GM21723 (cell line): ENCODE measurements at regions not wholly inside any gene's neighbourhood (a gene's known extent, or its start where the extent isn't known, plus 50 kb on each side); places are given as distances from the start of the nearest gene placed in this dataset.

Experiments
- ATAC-seq: cut with Tn5 transposase; IDR thresholded peaks from one replicate; pipeline ENCODE4 v1.9.1; 2021; ENCODE audit warnings: mild to moderate bottlenecking, moderate library complexity; ENCODE audit not compliant: unreplicated experiment

GRCh38 chr3:10695595-10696285 is 120.3 kb upstream of the SLC6A11 start:
- no peak for ATAC-seq

GRCh38 chr3:10697918-10698317 is 118.1 kb upstream of the SLC6A11 start:
- ATAC-seq = no peak

DNA sequence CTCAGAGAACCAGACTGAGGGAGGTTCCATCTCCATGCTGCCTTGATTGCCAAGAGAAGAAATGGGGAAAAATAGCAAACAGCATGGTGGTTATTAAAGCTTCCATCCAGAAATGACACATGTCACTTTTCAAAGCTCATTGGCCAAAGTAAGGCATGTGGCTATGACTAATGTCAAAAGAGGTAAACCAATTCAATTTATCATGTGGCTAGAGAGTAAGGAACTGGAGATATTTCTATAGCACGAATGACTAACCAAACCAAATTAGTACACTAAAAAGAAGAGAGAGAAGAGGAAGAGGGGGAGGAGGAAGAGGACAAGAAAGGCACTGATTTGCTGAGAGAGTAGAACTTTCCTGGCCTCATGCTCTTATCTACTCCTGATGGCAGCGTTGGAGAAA is 115.2 kb upstream of the SLC6A11 start:
- no peak for ATAC-seq

DNA sequence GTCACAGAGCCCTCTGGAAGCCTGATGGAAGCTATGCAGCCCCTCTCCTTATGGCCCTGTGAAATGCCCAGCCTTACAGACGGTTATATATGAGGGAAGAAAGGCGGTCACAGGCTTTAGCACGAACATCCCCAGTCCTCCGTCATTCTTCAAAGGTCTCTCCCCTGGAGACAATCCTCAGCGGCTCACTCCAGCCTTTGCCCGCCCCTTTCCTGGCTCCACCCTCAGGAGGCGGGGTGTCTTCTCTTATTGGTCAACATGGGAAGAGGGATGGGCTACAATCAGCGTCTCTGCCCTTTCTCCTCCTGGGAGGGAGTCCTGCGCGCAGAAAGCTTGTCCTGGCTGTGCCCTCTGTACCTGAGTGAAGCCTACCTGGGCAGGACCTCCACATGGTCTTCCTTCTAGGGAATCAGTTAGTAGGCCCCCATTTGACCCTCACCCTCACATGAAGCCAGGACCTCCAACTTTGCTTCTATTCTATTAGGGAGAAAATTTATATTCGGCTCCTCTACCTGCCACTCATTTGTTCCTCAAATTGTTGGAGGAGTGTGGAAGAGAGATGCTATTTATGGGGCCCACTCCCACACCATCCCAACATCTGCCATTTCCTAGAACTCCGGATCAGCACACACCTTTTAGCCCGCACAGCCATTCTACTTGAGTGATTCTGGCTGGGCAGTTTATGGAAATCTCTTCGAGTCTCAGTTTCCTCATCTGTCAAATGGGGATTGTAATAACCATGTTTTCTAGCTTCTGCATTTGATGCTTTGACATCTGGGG is 112.9 kb upstream of the SLC6A11 start:
- ATAC-seq = no peak

GRCh38 chr3:10703875-10704274 is 112.2 kb upstream of the SLC6A11 start:
- no peak for ATAC-seq

- no peak for ATAC-seq
Measured at GRCh38 chr3:10706156-10706739, 109.8 kb upstream of the SLC6A11 start.

- no peak for ATAC-seq
Measured at GRCh38 chr3:10706740-10707399, 109.2 kb upstream of the SLC6A11 start.

DNA sequence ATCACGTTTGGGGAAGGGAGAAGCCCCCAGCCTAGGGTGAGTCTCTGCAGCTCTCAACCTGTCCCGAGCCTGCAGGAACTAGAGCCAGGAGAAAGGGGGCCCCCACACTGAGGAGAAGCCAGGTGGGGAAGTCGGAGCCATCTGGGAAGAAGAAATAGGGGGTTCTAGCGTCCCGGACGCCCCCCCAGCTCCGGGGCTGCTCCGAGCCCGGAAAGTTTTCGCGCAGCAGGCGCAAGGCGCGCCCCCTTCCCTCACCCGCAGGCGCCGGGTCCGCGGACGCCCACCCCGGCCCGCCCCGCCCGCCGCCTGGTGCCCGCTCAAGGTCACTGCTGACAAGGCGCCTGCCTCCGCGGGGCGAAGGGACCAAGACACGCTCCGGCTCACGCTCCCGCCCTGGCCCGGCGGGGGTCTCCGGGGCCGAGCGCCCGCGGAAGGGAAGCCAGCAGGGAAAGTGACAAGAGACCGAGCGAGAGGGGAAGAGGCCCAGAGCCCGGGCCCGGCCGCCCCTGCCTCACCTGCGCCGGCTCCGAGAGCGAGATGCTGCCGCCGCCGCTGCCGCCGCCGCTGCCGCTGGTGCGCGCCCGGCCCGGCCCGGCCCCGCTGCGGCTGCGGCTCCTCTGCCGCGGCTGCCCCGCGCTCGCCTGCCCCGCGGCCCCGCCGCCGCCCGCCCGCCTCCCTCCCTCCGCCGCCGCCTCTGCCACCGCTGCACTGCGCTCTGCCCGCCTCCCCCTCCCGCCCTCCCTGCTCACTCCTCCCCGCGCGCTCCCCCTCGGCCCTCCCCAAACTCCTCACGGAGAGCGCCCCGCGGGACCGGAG is 108.4 kb upstream of the SLC6A11 start:
- ATAC-seq = no peak

DNA sequence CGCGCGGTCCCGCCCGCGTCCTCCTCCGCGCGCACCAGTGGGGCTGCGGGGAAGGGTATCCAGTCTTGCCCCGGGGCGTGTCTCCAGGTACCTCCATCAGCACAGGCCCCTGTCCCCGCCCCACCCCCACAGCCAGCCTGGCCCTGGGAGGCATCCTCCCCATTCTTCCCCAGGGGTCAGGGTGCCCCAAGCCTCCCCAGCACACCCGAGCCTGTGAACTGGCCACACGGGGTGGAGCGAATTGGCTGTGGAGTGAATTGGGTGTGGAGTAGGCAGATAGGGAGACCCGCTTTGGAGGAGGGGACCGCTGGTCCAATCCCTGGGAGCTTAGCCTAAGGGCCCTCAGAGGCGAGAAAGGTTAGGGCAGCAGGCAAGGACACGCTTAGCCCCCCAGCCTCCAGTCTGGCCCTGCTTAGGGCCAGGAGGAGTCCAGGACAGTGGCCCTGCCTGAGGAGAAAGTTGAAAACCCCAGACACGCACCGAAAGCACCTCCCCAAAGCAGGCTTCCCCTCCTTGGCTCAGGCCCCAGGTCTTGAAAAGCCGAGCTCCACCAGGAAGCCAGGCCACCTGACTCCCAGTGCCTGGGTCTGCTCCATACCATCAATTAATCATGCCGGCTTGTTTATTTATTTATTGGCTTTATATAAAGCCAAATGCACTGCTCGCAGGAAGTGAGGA is 107.7 kb upstream of the SLC6A11 start:
- ATAC-seq = no peak

GRCh38 chr3:10709110-10709781 is 106.8 kb upstream of the SLC6A11 start:
- no peak for ATAC-seq

DNA sequence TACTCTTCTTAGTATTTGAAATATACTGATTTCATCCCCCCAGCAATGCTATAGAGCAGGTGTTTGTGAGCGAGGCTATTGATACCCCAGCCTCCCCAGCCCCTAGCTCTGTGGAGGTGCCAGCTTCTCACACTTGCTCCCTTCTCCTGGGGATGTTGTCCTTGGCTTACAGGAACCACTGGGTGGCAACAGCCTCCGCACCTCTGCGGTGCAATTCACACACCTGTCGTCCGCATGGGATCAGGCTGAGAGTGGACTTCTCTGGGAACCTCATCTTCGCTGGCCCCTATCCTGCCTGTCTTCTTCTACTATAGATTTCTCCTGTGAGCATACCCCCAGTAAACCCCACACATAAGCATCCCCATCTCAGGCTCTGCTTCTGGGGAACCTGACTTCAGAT is 103.9 kb upstream of the SLC6A11 start:
- ATAC-seq = no peak

DNA sequence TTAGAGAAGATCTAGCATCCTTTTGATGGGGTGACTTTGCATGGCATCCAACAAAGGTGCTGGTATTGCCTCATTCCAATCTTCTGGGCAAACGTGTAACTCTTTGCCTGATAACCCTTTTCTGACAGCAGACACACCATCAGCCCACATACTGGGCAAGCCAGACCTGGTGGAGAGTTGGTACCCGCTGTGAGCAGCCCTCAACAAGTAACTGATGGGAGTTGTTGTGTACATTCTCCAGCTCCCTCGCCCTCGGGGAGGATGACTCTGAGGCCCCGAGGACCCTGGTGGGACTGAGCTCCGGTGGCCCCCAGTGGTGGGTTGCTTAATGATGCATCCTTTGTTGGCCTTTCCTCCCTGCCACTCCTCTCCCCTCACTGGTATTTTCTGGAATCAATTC is 102.4 kb upstream of the SLC6A11 start:
- no peak for ATAC-seq

DNA sequence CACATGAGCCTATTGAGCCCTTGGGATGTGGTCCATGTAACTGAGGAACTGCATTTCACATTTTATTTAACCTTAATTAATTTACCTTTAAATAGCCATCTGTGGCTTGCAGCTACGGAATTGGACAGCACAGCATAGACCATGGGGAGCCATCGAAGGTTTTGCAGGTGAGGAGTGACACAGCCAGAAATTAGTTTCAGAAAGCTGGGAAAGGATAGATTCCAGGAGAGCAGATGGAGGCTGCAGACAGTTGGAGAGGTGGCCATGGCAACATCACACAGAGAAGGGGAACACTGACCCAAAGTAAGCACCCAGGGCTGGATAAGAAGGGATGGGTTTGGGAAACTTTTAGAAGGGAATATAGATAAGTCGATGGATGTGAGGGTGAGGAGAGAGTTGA is 100.1 kb upstream of the SLC6A11 start:
- no peak for ATAC-seq

- ATAC-seq = no peak
Measured at GRCh38 chr3:10716964-10717363, 99.1 kb upstream of the SLC6A11 start.

DNA sequence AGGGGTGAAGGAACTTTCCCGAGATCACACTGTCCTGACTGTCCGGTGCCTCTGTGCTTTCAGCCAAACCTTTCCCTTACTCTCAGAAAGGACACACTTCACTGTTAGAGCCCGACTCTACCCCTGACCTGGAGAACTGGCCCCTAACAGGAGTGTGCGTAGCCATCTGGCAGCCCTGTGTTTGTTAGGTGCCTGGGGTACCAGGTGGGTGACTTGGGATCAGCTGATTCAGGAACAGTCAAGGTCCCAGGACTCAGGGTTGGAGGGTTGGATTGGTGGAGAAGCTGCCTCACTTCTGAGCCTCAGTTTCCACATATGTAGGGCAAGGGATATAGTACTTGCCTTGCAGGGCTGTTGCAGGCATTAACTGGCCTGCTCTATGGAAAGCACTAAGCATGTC is 98.3 kb upstream of the SLC6A11 start:
- ATAC-seq = no peak

DNA sequence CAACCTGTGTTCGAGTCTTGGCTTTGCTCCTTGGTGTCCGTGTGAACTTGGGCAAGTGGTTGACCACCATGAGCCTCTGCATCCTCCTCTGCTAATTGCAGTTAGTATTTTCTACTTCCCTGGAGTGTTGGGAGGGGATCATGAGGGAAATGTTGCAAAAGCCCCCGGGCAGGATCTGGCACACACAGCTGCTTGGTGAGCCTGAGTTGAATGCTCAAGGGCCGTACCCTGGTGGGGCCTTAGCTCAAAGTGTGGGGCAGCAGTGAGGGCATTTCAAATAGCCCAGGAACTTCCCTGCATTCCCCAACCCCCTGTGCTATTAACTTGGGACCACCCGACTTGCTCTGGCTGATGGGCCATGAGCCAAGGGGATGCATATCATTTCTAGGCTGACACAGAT is 94.9 kb upstream of the SLC6A11 start:
- no peak for ATAC-seq

GRCh38 chr3:10722911-10723310 is 93.1 kb upstream of the SLC6A11 start:
- no peak for ATAC-seq

- ATAC-seq = no peak
Measured at GRCh38 chr3:10723991-10724390, 92.0 kb upstream of the SLC6A11 start.

DNA sequence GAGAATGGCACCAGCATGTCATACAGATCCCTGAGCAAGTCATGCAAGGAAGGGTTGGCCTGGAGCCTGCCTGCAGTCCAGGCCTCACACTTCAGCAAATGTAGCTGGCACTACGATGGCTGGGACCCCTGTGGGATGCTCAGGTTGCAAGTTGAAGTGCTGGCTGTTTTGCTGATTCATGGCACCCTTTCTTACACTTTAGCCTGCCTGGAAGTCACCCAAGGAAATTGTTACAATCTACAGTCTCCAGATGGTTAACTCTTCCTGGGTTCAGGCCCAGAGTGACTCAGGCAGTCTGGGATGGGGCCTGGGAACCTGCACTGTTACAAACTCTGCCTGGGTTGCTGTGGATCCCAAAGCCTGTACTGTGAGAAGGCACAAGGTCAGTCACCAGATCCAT is 91.0 kb upstream of the SLC6A11 start:
- ATAC-seq = no peak

- no peak for ATAC-seq
Measured at GRCh38 chr3:10725846-10726245, 90.2 kb upstream of the SLC6A11 start.
